K562 (cell line): ENCODE measurements at regions not wholly inside any gene's neighbourhood (a gene's known extent, or its start where the extent isn't known, plus 50 kb on each side); places are given as distances from the start of the nearest gene placed in this dataset.

Experiments
- HDAC2 ChIP-seq: fragments of 450-650 bp; IDR thresholded peaks from 2 replicates; pipeline ENCODE4 v1.6.1; 2016; ENCODE audit warnings: mild to moderate bottlenecking
- POLR2A ChIP-seq: fragments of 450-650 bp; conservative IDR thresholded peaks from 2 replicates; pipeline ENCODE4 v1.6.1; 2016

- no peak for TF ChIP-seq HDAC2
- TF ChIP-seq POLR2A, result no peak
Observed at GRCh38 chr5:28404363-28405071, 1366.1 kb upstream of the CDH9 start.
